ENCODE measurements at regions not wholly inside any gene's neighbourhood (a gene's known extent, or its start where the extent isn't known, plus 50 kb on each side); places are given as distances from the start of the nearest gene placed in this dataset.

GRCh38 chr6:170111816-170112582, 178.9 kb downstream of the DLL1 start:
- FAIRE-seq (no peak), DNase-seq (ENCODE audit: insufficient read length, low spot score) (no peak)
- TF ChIP-seq CTCF (IDR thresholded peaks at IDR 0.05; ENCODE audit: insufficient read depth, missing control alignments), result no peak

- no peak for FAIRE-seq
- no peak for TF ChIP-seq CTCF (IDR thresholded peaks at IDR 0.05; ENCODE audit: insufficient read depth, missing control alignments)
- DNase-seq (ENCODE audit: insufficient read length, low spot score), result no peak
These were observed 179.7 kb downstream of the DLL1 start for GRCh38 chr6:170111141-170111664.

- TF ChIP-seq CTCF (IDR thresholded peaks at IDR 0.05; ENCODE audit: insufficient read depth, missing control alignments), result no peak
- FAIRE-seq (no peak), DNase-seq (ENCODE audit: insufficient read length, low spot score) (no peak)
These were observed 180.4 kb downstream of the DLL1 start for GRCh38 chr6:170110201-170111140.

- DNase-seq (ENCODE audit: insufficient read length, low spot score) (no peak), FAIRE-seq (no peak)
- no peak for TF ChIP-seq CTCF (IDR thresholded peaks at IDR 0.05; ENCODE audit: insufficient read depth, missing control alignments)
These were observed 181.8 kb downstream of the DLL1 start for GRCh38 chr6:170108890-170109587.

GRCh38 chr6:170108456-170108855, 182.4 kb downstream of the DLL1 start:
- TF ChIP-seq CTCF (IDR thresholded peaks at IDR 0.05; ENCODE audit: insufficient read depth, missing control alignments), result no peak
- DNase-seq (ENCODE audit: insufficient read length, low spot score), result no peak
- FAIRE-seq, result no peak

- TF ChIP-seq CTCF (IDR thresholded peaks at IDR 0.05; ENCODE audit: insufficient read depth, missing control alignments), result no peak
- FAIRE-seq (no peak), DNase-seq (ENCODE audit: insufficient read length, low spot score) (no peak)
These were observed 183.2 kb downstream of the DLL1 start for GRCh38 chr6:170107606-170108222.
